Caco-2 (cell line): ENCODE measurements at regions not wholly inside any gene's neighbourhood (a gene's known extent, or its start where the extent isn't known, plus 50 kb on each side); places are given as distances from the start of the nearest gene placed in this dataset.

Experiments used
- BruUV-seq: library from RNA; stranded (reverse); fragments of 400-500 nt; replicated peaks from 2 replicates; lab custom pipeline; 2021; lab: Mats Ljungman, UMichigan
- CTCF ChIA-PET: fragments of 300-600 bp; sonication (Branson Sonifier 250); formaldehyde crosslinking; loops from one replicate; lab custom pipeline; 2022; ENCODE audit warnings: antibody characterized with exemption; lab: Charles Lee
- POLR2A ChIA-PET: fragments of 300-600 bp; sonication (Branson Sonifier 250); formaldehyde crosslinking; loops from one replicate; lab custom pipeline; 2022; ENCODE audit warnings: antibody characterized with exemption; lab: Charles Lee
- DNase-seq, 2 experiments: peaks; one replicate each; pipeline versions ENCODE4 v3.0.0 to v3.0.0-alpha.2; 2020 to 2022
- H3K27me3 ChIP-seq: replicated peaks from 2 replicates; pipeline ENCODE4 v1.6.0; 2011; ENCODE audit warnings: low read length; ENCODE audit not compliant: control insufficient read depth, insufficient read depth
- H3K36me3 ChIP-seq: 2 replicates; pipeline ENCODE4 v1.5.1; 2011; ENCODE audit warnings: low read length; ENCODE audit not compliant: control insufficient read depth, insufficient read depth
- H3K4me1 ChIP-seq: fragments of 250-450 bp; sonication (Bioruptor Pico); 2 replicates; pipeline ENCODE4 v1.5.1; 2020; ENCODE audit warnings: mild to moderate bottlenecking
- H3K4me3 ChIP-seq: 2 replicates; pipeline ENCODE4 v1.5.1; 2011; ENCODE audit warnings: low read depth, mild to moderate bottlenecking, control low read depth, low read length
- H3K9me3 ChIP-seq: fragments of 250-450 bp; sonication (Bioruptor Pico); 2 replicates; pipeline ENCODE4 v1.5.1; 2020; ENCODE audit warnings: mild to moderate bottlenecking, moderate library complexity
- H3K27ac Mint-ChIP-seq: one replicate; pipeline ENCODE4 v1.8.0; 2022; ENCODE audit warnings: mixed read lengths; ENCODE audit not compliant: unreplicated experiment
- H3K27me3 Mint-ChIP-seq: one replicate; pipeline ENCODE4 v1.8.0; 2022; ENCODE audit warnings: mixed read lengths; ENCODE audit not compliant: insufficient read depth, unreplicated experiment
- H3K36me3 Mint-ChIP-seq: one replicate; pipeline ENCODE4 v1.8.0; 2022; ENCODE audit warnings: mild to moderate bottlenecking, mixed read lengths; ENCODE audit not compliant: insufficient read depth, unreplicated experiment
- H3K4me1 Mint-ChIP-seq: one replicate; pipeline ENCODE4 v1.8.0; 2022; ENCODE audit warnings: low read depth, mixed read lengths; ENCODE audit not compliant: unreplicated experiment
- H3K4me3 Mint-ChIP-seq: one replicate; pipeline ENCODE4 v1.8.0; 2022; ENCODE audit warnings: mild to moderate bottlenecking, moderate library complexity, mixed read lengths; ENCODE audit not compliant: unreplicated experiment
- H3K9me3 Mint-ChIP-seq: one replicate; pipeline ENCODE4 v1.8.0; 2022; ENCODE audit warnings: mixed read lengths; ENCODE audit not compliant: unreplicated experiment
- intact Hi-C: fragments of 100-400 bp; cut with micrococcal nuclease; formaldehyde crosslinking; loops from one replicate; pipeline ENCODE4 v1.10.0; 2022; ENCODE audit not compliant: unreplicated experiment
- TF ChIP-seq, protein P1 (sequence below), 2 experiments: fragments of 200-600 bp in 1 of 2; IDR thresholded peaks; 1 replicate in 1 of 2; 2 replicates in 1 of 2; pipeline versions ENCODE4 v1.5.1 to v1.8.0; 2011 to 2022; ENCODE audit warnings: antibody characterized with exemption in 1 of 2, control low read depth in 1 of 2, inconsistent platforms in 1 of 2, low read depth in 1 of 2, low read length in 1 of 2, mild to moderate bottlenecking in 1 of 2, moderate library complexity in 1 of 2; ENCODE audit not compliant: insufficient read depth in 1 of 2, severe bottlenecking in 1 of 2, unreplicated experiment in 1 of 2

DNA sequence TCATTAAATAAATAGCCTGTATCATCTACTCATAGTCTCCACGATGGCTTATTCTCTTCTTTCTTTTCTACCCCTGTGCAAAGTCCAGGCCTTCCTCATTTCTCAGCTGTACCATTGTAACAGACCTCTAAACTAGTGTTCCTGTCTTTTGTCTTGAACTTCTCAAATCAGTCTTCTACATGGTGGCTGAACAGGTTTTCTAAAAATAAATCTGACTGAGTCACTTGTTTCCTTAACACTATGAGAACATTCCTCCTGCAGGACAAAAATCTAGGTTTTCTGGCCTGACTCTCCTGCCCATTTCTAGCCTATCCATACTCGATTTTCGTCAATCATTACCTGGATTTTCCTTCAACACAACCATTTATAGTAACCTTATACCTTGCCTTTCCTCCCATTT, 1080.8 kb upstream of the TENM4 start:
- intact Hi-C loops = no loop called here
- H3K36me3 ChIP-seq = no peaks in the 10 kb centered on the region
- Mint-ChIP-seq H3K27ac (no peak overlapping the region), H3K27me3 (no peaks in the 10 kb centered on the region), H3K4me1 (peaks cover 7% of the 10 kb centered on the region), H3K9me3 (peaks cover 9% of the 10 kb centered on the region), H3K36me3 (no peaks in the 10 kb centered on the region), H3K4me3 (no peak overlapping the region)
- H3K27me3 ChIP-seq = no peaks in the 10 kb centered on the region
- ChIA-PET POLR2A (no interaction called here), CTCF (no interaction called here)
- no peak for DNase-seq
- H3K4me1 ChIP-seq = peaks cover 19% of the 10 kb centered on the region
- no peak overlapping the region for H3K4me3 ChIP-seq
- BruUV-seq = no TSS peak
- H3K9me3 ChIP-seq = peaks cover 6% of the 10 kb centered on the region; the same call in 1 of the 2 replicates
- TF ChIP-seq, protein P1, sequence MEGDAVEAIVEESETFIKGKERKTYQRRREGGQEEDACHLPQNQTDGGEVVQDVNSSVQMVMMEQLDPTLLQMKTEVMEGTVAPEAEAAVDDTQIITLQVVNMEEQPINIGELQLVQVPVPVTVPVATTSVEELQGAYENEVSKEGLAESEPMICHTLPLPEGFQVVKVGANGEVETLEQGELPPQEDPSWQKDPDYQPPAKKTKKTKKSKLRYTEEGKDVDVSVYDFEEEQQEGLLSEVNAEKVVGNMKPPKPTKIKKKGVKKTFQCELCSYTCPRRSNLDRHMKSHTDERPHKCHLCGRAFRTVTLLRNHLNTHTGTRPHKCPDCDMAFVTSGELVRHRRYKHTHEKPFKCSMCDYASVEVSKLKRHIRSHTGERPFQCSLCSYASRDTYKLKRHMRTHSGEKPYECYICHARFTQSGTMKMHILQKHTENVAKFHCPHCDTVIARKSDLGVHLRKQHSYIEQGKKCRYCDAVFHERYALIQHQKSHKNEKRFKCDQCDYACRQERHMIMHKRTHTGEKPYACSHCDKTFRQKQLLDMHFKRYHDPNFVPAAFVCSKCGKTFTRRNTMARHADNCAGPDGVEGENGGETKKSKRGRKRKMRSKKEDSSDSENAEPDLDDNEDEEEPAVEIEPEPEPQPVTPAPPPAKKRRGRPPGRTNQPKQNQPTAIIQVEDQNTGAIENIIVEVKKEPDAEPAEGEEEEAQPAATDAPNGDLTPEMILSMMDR (IDR thresholded peaks at IDR 0.05; ENCODE audit: insufficient read depth in 1 of 2, low read depth in 1 of 2, low read length in 1 of 2, severe bottlenecking in 1 of 2, unreplicated experiment in 1 of 2) = no peak

DNA sequence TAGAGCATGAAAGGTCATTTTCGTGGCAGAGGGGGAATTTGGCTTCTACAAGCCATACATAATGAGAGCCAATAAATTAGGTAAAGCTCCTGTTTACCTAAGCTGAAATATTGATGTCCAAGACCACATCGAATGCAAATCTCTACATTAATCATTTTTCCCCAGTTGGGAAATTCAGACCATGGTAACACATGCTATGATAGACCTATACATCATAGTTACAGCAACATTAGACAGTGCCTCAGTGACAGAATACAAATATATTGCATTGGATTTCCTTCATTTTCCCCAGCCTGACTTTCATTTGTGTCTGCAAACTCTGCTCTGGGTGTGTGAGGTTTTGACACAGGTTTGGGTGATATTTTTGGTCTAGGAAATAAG, 1079.7 kb upstream of the TENM4 start:
- H3K36me3 Mint-ChIP-seq = no peaks in the 10 kb centered on the region
- ChIA-PET POLR2A (no interaction called here), CTCF (no interaction called here)
- no peaks in the 10 kb centered on the region for H3K27me3 Mint-ChIP-seq
- intact Hi-C loops = no loop called here
- TF ChIP-seq, protein P1 (IDR thresholded peaks at IDR 0.05; ENCODE audit: insufficient read depth in 1 of 2, low read depth in 1 of 2, low read length in 1 of 2, severe bottlenecking in 1 of 2, unreplicated experiment in 1 of 2) = no peak
- no peak overlapping the region for H3K4me3 ChIP-seq
- no peak overlapping the region for H3K4me3 Mint-ChIP-seq
- H3K36me3 ChIP-seq = no peaks in the 10 kb centered on the region
- DNase-seq = no peak
- H3K27me3 ChIP-seq = no peaks in the 10 kb centered on the region
- H3K4me1 ChIP-seq = peaks cover 19% of the 10 kb centered on the region
- H3K27ac Mint-ChIP-seq = no peak overlapping the region
- H3K4me1 Mint-ChIP-seq = peaks cover 7% of the 10 kb centered on the region
- H3K9me3 ChIP-seq = peaks cover 6% of the 10 kb centered on the region; the same call in 1 of the 2 replicates
- peaks cover 9% of the 10 kb centered on the region for H3K9me3 Mint-ChIP-seq
- no TSS peak for BruUV-seq

DNA sequence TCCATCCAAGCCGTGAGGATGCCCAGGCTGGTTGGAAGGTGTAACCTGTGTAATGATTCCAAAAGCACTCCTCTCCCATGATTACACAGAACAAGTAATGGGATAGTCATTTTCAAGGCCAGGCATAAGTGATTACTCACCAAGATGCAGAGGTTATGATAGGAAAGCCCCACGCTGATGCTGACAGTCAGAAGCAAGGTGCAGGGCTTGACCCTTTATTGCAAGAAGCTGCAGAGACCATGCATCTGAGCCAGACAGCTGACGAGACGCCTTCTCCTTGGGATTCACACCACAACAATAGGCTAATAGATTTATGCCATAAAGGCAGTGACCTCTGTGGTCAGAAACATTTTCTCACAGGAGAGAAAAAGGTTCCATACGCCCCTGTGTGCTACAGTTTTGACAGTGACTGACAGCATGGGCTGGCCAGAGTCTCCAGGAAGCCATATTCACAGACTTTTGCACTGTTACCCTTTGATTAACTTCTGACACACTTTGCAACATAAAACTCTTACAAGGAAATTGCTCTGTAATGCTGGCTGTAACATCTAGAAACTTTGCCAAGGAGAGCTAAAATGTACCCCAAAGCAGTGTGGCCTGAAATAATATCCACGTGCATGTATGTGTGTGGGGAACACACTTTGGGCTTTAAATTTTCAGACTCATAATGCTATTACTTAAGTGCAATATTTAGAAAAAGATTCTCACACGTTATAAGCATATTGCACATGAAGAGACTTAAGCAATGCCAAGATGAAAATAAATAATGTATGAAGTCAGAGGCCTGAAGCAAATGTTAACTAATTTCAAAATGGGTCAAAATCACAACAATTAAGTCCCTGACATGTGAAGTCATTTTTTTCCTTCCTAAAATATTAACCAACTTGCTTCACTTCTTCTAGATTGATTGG, 1079.0 kb upstream of the TENM4 start:
- Histone ChIP-seq H3K9me3 (peaks cover 6% of the 10 kb centered on the region; the same call in 1 of the 2 replicates), H3K4me3 (no peak overlapping the region), H3K27me3 (no peaks in the 10 kb centered on the region), H3K36me3 (no peaks in the 10 kb centered on the region), H3K4me1 (peaks cover 19% of the 10 kb centered on the region)
- Mint-ChIP-seq H3K4me1 (peaks cover 7% of the 10 kb centered on the region), H3K27ac (no peak overlapping the region), H3K36me3 (no peaks in the 10 kb centered on the region), H3K9me3 (peaks cover 9% of the 10 kb centered on the region), H3K27me3 (no peaks in the 10 kb centered on the region), H3K4me3 (no peak overlapping the region)
- ChIA-PET CTCF (no interaction called here), POLR2A (no interaction called here)
- DNase-seq = no peak
- intact Hi-C loops = no loop called here
- TF ChIP-seq, protein P1 (IDR thresholded peaks at IDR 0.05; ENCODE audit: insufficient read depth in 1 of 2, low read depth in 1 of 2, low read length in 1 of 2, severe bottlenecking in 1 of 2, unreplicated experiment in 1 of 2) = no peak
- no TSS peak for BruUV-seq
